ENCODE measurements at regions not wholly inside any gene's neighbourhood (a gene's known extent, or its start where the extent isn't known, plus 50 kb on each side); places are given as distances from the start of the nearest gene placed in this dataset.

- no peak for DNase-seq (ENCODE audit: low read depth)
Observed at GRCh38 chr1:29679316-29679715, 443.0 kb downstream of the PTPRU start.

GRCh38 chr1:29677028-29678024 lies 441.0 kb downstream of the PTPRU start:
- no peak for DNase-seq (ENCODE audit: low read depth)

- DNase-seq (ENCODE audit: low read depth) = no peak
Observed at GRCh38 chr1:29676496-29676895, 440.2 kb downstream of the PTPRU start.

GRCh38 chr1:29675481-29676263 lies 439.4 kb downstream of the PTPRU start:
- no peak for DNase-seq (ENCODE audit: low read depth)

GRCh38 chr1:29674627-29675326 lies 438.5 kb downstream of the PTPRU start:
- DNase-seq (ENCODE audit: low read depth) = no peak

GRCh38 chr1:29673669-29674626 lies 437.6 kb downstream of the PTPRU start:
- no peak for DNase-seq (ENCODE audit: low read depth)

GRCh38 chr1:29673228-29673500 lies 436.8 kb downstream of the PTPRU start:
- no peak for DNase-seq (ENCODE audit: low read depth)

- DNase-seq (ENCODE audit: low read depth) = no peak
Observed at GRCh38 chr1:29672416-29673227, 436.3 kb downstream of the PTPRU start.

- DNase-seq (ENCODE audit: low read depth) = no peak
Observed at GRCh38 chr1:29671446-29672356, 435.4 kb downstream of the PTPRU start.

GRCh38 chr1:29670752-29671151 lies 434.4 kb downstream of the PTPRU start:
- DNase-seq (ENCODE audit: low read depth) = no peak

GRCh38 chr1:29669912-29670311 lies 433.6 kb downstream of the PTPRU start:
- DNase-seq (ENCODE audit: low read depth) = no peak

- DNase-seq (ENCODE audit: low read depth) = no peak
Observed at GRCh38 chr1:29669158-29669871, 433.0 kb downstream of the PTPRU start.

- DNase-seq (ENCODE audit: low read depth) = no peak
Observed at GRCh38 chr1:29668551-29669157, 432.3 kb downstream of the PTPRU start.

GRCh38 chr1:29667951-29668350 lies 431.6 kb downstream of the PTPRU start:
- no peak for DNase-seq (ENCODE audit: low read depth)

- no peak for DNase-seq (ENCODE audit: low read depth)
Observed at GRCh38 chr1:29664711-29665110, 428.4 kb downstream of the PTPRU start.

- no peak for DNase-seq (ENCODE audit: low read depth)
Observed at GRCh38 chr1:29658688-29659087, 422.4 kb downstream of the PTPRU start.

GRCh38 chr1:29657816-29658215 lies 421.5 kb downstream of the PTPRU start:
- no peak for DNase-seq (ENCODE audit: low read depth)
